Inflammatory macrophage treated with lipopolysaccharide for 4 hours (primary cell): ENCODE measurements at regions not wholly inside any gene's neighbourhood (a gene's known extent, or its start where the extent isn't known, plus 50 kb on each side); places are given as distances from the start of the nearest gene placed in this dataset.

Experiments used
- DNase-seq: peaks from one replicate; pipeline ENCODE4 v3.0.0-alpha.2; 2020

DNA sequence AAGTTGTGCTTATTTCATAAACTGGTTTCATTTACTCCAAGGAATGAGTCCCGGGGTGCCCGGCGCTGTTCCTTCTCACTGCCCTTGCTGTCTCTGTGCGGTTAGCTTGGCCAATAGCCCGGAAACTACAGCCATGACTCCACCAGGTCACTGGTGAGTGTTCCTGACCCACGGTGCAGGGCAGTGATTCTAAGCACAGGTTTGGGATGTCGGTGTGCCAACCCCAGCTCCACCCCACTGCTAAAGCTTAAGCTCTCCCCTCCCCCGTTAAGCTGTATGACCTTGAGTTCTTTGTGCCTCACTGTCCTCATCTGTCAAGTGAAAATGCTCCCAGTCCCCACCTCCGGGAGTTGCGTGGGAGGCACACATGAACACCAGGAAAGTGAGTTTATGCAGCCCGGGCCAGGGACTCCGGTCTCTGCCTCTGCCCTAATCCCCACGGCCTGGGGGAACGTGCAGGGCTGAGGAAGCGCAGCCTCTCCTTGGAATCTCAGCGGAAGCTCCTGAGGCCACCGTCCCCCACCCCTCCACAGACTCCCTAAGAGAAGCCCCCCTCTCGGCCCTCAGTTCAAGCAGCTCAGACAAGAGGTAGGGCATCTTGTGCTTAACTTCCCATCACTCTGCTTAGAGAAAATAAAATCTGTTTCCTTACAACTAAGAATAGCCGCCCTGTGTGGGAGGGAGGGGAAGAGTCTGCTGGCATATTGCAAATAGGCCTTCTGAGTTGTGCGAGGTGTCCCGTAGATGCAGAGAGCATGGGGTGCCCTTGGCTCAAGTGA lies 92.0 kb upstream of the RAI14 start:
- DNase-seq, result peak; percentile 16

DNA sequence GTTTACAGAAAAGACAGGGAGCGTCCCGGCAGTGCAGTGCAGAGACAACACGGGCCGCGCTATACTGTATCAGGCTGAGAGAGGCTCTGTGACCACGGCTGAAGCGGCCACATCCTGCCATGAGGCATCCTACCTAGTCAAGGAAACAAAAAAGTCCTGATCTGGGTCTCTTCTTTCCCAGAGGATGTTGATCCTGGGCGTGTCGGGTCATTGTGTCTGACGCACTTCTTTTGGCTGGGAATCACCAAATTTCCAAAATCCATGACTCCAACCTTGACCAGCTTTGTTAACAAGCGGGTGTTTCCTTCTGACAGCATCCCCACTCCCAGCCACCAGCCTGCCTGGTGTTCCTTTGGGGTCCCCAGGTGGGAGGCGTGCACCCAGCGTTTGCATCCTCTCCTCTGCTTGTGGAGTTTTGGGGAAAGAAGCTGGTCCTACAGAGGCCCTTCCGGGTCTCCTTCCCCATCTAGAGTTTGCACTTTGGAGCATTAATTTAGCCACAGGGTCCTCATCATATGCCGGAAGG lies 91.4 kb upstream of the RAI14 start:
- no peak for DNase-seq

DNA sequence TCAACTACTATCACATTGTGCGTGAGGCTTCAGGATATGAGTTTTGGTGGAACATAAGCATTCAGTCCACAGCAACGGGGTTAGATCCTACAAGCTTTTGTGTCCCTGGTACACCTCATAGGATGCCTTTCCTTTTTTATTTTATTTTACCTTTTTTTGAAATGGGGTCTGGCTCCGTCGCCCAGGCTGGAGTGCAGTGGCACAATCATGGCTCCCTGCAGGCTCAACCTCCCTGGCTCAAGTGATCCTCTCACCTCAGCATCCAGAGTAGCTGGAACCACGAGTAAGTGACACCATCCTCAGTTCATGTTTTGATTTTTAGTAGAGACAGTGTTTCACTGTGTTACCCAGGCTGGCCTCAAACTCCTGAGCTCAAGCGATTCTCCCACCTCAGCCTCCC lies 86.0 kb upstream of the RAI14 start:
- DNase-seq, result no peak

DNA sequence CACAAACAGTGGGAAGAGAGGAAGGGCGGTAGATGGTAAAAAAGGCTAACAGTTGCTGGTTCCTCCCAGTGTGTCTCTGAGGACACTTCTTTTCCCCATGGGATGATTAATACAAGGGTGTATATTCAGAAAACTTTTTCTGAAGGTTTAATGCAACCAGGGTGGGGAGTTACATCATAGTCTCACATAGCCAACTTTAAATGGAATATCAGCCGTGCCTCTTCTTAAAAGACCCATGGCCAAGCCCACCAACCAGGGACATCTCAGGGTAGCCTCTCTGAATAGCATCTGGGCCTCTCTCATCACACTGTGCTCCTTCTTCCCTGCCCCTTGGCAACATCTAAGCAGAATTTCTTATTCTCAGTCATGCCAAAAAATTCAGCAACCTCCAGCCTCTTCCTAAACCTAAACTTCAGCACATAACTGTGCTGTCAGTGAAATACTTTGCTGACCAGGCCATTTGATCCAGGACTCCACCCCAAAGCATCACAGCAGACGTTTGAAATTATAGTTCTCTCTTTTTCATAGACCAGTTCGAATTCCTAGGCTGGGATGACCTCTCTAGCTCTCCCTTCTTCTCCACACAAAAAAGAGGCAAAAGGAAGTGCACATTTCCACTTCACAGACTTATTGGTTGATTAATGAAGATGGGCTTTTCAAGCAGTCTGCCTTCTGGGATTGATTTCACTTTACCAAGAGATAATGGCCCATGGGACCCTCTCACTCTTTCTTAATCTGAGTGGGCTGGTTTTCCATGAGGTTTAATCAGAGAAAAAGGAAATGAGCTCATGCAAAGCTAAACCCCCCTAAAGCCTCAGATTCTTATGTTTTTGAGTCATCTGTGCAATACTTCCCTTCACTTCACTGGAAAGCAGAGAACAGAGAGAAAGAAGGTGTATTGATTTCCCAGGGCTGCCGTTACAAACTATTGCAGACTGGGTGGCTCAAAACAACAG lies 85.1 kb upstream of the RAI14 start:
- DNase-seq, result peak; percentile 68

DNA sequence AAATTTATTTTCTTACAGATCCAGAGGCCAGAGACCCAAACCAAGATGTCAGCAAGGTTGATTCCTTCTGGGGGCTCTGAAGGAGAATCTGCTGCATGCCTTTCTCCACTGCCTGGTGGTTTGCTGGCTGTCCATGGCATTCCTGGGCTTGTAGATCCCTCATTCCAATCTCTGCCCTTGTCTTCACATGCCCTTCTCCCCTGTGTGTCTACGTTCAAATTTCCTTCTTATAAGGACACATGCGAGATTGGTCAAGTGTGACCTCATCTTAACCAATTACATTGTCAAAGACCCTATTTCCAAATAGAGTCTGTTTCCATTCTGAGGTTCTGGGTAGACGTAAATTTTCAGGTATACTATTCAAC lies 84.5 kb upstream of the RAI14 start:
- no peak for DNase-seq

DNA sequence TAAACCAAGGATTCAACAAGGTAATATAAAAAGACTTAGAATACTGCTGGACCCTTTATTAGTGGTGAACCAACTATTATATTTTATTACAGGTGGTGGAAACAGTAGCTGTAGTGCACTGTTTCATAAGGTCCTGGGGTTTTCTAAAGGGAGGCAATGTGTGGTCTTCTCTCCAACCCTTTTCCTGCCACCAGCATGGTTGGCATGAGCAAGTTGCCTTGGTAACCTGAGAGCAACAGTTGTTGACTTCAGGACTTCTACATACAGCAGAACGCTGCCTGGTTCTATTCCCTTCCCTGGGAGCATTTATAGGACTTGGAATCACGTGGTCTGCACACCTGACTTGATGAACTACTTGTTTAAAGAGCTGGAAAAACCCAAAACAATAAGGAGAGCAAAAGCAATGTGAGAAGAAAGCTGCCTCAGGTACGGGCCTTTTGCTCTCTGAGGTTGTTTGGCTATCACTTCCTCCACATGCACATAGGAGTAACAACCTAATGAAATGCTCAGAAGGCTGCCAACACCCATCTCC lies 81.1 kb upstream of the RAI14 start:
- DNase-seq, result no peak

DNA sequence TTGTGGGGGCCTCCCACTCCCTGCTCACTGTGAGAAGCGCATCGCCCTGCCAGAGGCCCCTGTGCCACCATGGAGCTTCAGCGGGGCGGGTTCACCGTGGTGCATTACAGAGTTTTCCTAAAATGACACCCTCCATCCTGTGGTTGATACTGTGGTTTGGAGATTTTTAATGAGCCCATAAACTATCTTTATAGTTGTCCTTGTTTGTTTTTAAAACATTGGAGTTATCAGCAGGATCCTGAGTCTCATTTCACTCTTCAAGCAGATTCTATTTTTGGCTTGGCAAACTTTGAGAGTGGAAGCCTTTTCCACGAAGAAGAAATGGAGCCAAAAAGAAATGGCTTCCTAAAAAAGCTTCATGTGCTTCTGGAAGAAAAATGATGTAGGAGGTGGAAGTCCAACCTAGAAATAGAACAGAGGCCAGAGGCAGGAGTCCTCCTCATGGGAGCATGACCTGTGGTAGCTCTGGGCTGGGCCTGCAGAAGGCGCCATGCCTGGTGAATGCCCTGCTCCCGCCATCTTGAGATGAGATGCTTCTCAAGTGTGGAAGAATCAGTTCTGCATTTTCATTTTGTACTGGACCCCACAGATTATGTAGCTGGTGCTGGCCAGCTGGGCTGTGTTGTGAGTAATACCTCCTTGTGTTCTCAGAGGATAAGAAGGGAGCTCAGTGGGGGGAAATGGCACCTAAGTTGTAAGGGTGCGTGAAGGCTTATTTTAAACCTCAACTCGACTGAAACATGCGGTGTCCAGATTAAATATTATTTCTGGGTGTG lies 79.0 kb upstream of the RAI14 start:
- no peak for DNase-seq

DNA sequence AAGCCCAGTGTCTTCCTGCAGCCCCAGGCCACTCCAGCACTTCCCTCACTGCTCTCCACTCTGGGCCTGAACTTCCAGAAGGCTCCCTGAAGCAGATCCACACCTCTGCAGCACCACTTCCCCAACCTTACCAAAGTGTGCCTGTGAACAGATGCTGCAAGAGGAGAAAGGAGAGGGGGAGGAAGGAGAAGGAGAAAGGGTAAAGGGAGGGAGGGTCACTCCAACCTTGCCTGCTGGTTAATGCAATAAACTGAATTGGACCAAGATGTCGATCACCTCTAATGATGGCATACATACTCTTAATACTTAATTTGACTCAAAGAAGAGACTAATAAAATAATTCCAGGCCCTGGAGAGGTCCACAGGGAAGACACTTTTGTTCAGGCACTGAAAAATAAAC lies 77.2 kb upstream of the RAI14 start:
- DNase-seq, result no peak

DNA sequence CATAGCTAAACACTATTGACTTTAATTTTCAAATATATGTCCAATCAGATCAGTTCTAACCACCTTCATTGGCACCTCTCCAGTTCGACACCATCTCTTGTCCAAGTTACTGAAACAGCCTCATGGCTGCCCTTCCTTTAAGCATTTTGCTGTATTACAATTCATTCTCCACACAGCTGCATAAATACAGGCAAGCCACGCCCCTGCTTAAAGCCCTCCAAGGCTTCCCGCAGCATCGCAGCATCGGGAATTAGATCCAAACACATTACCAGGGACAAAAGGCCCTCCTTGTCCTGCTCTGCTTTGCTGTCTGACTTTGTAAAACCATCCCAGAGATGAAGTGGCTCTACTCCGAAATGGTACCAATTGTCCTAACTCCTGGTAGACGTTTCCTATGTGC lies 75.1 kb upstream of the RAI14 start:
- DNase-seq, result no peak

DNA sequence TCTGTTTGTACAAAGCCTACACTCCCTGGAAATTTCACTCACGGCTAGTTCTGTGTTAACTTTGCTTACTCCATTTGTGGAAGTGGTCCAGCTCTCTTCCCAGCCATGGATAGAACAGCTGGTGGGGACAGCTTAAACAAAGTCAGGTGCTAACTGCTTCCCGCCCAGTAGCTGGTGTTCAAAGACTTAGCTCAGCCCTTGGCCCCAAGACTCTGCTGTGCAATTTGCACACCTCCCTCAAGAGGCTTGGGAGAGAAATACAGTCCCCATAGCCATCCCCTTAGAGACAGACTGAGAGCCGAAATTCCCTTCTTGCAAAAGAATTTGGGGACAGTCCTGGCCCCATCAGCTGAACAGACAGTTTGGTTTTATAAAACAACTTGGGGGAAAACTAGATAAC lies 73.8 kb upstream of the RAI14 start:
- peak; percentile 41 for DNase-seq

DNA sequence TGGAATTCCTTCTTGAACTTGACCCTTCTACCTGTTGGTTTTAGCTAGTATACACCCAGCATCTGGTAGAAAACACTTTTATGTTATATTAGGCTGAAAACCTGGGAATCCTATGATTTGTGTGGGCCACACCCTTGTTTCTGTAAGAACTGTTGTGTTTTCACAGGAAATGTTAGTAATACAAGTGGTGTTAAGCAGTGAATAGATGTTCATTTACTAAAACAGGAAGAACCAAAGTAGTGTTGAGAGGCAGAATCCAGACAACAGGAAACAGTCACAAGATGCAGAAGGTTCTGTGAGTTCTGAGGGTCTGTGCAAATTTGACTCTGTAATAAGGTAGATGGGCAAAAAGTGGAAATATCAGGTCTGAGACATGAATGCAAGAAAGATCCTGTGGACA lies 73.0 kb upstream of the RAI14 start:
- DNase-seq, result peak; percentile 47

DNA sequence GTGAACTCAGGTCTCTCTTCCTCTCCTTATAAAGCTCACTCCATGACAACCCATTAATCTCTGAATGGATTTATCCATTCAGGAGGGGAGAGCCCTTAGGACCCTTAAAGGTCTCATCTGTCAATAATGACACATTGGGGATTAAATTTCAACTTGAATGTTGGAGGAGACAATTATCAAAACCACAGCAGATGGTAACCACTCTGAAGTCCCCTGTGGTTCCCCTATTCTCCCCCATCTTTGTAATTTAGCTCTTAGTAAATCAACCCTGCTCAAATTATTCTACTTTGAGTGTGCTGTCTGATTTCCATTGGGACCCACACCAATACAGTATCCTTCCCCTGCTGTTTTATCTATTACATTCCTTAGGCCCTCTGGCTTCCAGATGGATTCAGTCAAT lies 72.0 kb upstream of the RAI14 start:
- no peak for DNase-seq

DNA sequence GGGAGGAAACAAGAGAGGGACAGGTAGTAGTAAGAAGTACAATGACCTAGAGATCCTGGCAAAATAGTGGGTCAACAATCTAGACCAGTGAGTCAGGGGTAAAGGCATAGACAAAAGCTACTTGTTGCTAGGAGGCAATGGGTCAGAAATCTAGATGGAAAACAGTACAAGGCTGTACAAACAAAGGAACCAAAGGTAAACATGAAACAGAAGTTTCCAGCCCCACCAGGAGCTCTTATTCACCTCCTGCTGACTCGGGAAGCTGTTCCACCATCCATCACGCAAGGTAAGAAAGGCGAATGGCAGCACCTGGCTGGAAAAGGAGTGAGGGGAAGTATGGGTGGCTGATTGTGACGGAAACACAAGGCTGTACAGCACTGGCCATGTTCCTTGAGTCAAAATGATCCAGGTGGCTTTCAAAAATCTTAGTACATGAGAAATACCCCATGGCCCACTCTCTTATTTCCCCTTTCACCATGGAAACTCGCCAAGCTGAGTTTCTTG lies 70.5 kb upstream of the RAI14 start:
- no peak for DNase-seq

DNA sequence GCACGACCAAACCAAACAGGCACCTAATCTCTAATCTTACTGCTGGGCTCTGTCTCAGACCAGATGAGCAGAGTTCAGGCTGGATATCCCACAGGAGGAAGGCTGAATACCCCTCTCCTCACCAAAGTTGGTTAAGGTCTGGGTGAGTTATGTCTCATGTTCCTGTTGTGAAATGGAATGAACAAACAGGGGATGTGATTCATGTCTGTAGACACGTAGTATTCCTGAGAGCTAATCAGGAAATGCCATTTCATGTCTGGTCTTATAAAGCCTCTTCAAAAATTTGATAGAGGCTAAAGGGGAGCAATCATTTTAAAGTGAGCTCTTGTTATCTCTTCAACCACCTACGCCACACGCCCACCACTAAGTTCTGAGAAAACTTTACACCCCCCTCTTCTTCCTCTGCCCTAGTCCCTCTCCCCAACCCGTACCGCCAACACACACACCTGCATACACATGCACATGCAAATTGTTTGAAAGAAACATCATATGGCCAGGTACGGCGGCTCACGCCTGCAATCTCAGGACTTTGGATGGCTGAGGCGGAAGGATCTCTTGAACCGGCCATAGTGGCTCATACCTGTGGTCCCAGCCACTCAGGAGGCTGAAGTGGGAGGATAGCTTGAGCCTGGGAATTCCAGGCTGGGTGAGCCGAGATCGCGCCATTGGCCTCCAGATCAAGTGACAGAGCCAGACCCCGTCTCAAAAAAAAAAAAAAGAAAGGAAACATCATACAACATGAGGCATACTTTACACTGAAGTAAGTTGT lies 69.8 kb upstream of the RAI14 start:
- peak; percentile 79 for DNase-seq

DNA sequence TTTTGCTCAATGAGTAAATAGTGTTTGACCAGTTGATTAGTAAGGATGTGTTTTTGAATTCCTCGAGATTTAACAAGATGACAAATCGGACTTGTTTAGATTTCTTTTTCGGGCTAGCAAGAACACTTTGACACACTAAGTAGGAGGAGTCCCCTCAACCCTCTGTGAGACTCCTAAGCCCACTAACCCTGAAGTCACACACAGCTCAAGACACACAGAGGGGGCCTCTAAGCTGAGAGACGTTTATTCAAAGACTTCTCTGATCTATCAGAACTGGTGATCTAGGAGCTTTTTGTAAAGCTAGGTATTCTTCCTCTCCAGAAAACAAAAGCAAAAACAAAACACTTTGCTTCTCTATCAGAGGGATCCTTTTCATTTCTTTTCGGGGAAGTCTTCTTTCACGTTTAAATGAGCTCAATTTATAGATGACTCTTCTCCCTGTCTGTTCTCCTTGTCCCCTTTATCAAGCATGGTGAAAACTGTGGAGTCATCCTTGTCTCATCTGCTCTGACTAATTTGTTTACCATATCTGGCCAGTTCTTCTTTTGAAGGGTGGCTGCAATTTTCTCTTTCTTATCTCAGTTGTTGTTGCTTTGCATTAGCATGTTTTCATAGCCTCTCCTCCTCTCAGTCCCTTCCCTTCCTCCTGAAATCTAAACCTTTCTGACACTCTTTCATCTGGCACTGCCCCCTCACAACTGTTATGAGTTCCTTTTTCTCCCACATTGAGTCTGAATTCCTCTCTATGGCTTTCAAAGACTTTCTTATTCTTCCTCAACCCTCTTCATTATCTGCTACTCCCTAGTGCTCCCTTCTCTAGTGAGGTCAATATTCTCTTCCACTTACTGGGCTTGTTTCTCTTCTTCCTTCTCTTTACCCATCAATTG lies 68.5 kb upstream of the RAI14 start:
- peak; percentile 82 for DNase-seq

DNA sequence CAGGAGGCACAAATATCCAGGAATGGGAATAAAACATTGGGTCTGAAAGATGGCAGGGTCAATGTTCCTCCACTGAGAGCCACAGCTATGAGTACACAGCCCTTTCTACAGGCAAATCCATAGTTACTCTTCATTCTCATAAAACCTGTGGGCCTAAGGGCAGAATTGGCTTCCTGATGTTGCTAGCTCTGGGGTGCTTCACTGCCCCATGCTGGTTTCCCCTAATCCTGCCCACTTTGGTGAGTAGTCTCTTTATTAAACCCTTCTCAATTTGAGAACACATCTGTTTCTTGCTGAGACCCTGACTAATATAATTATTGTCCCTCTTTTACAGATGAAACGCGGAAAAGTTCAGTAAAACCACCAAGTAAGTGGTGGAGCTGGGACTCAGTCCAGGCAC lies 66.3 kb upstream of the RAI14 start:
- DNase-seq, result no peak

DNA sequence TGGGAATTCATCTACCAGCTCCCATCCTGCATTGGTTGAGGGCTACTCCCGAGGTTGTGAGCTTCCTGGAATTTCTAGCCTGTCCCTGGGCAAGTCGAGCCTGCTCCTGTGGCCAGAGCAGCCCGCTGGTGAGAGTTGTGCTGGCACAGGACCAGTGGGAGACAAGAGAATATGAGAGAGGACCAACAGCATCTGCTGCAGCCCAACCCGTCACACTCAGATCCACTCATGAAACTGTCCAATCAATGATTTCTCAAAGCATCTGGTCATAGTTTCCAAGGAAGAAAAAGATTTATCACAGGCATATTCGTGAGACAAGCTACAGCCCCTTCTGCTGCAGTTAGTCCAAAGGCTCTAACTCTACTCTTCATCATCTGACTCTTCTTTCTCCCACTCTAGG lies 64.4 kb upstream of the RAI14 start:
- no peak for DNase-seq

DNA sequence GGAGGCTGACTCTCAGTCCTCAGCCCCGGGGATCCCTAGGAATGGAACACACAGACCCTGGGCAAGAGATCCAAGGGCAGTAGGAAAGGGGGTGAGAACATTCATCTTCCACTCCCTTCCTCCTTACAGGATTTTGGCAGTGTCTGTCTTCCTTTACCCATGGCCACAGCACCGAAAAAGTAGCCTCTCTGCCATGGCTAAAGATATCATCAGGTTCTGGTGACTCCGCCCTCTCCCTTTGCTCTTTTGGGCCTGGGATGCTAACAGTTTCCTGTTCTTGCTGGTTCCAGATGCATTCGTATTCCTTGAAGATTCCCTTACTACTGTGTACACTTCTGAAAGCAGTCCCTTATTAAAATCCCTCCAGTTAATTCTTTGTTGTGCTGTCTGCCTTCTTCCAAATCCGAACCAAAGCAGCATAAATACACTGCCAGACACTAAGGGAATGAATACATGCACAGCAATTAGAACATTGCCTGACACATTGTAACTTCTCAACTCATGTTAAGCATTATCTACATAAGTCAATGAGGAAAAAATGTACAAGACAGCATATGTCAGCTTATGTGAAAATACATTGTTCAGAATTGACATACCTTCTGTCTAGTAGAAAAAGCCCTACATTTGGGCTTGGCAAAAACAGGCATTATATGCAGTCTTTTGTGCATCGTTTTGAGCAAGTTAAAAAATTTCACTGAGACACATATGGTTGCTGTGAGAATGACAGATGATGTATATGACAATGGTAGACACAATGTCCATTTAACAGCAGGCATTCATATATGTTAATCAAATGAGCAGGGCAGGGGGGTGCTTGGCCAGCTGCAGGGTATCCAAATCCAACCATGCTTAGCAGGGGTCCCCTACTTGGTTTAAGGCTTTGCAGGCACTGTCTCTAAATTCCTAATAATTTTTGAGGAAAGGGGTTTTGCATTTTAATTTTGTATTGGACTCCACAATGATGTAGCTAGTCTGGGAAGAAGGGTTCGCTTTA lies 58.8 kb upstream of the RAI14 start:
- no peak for DNase-seq

DNA sequence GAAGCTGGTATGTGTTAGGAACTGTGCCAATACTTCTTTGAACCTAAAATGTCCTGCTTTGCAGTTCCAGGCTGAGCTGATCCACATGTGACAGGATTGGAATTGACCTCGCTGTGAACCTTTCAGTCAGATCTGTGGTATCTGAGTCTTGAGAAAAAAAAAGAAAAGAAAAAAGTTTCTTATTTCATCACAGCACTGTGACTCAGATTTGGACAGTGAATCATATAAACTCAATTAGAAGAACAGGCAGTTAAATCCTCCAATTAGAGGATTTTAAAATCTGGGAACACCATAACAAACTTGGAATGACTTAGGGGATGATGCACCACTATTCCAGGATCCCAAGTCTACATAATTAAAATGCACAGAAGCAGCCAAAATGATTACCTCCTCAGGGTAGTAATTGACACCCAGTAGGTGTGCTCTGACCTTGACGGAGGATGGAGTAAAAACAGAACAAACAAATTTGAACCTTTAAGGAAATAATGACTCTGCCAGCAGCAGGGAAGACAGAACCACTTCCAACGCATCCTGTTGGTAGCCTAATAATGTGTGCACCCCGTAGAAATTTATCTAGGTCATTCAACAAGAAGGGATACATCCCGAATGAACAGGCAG lies 57.8 kb upstream of the RAI14 start:
- peak; percentile 74 for DNase-seq
